GM12892 (cell line): ENCODE measurements at regions not wholly inside any gene's neighbourhood (a gene's known extent, or its start where the extent isn't known, plus 50 kb on each side); places are given as distances from the start of the nearest gene placed in this dataset.

Source experiments
- DNase-seq: peaks from one replicate; pipeline ENCODE4 v3.0.0; 2011; ENCODE audit not compliant: insufficient read length
- FAIRE-seq: peaks from 2 replicates; lab custom pipeline; 2011; peaks lifted over from hg19 to GRCh38; lab: Jason Lieb, UNC
- POLR2A ChIP-seq: IDR thresholded peaks from 2 replicates; pipeline ENCODE4 v1.6.1; 2011; ENCODE audit warnings: low read depth, low read length, control low read depth
- POLR2AphosphoS5 ChIP-seq: IDR thresholded peaks from 2 replicates; pipeline ENCODE4 v1.6.1; 2011; ENCODE audit warnings: low read depth, low read length, control low read depth
- TAF1 ChIP-seq: IDR thresholded peaks from 2 replicates; pipeline ENCODE4 v1.6.1; 2011; ENCODE audit warnings: low read depth, mild to moderate bottlenecking, control low read depth, low read length, borderline replicate concordance

DNA sequence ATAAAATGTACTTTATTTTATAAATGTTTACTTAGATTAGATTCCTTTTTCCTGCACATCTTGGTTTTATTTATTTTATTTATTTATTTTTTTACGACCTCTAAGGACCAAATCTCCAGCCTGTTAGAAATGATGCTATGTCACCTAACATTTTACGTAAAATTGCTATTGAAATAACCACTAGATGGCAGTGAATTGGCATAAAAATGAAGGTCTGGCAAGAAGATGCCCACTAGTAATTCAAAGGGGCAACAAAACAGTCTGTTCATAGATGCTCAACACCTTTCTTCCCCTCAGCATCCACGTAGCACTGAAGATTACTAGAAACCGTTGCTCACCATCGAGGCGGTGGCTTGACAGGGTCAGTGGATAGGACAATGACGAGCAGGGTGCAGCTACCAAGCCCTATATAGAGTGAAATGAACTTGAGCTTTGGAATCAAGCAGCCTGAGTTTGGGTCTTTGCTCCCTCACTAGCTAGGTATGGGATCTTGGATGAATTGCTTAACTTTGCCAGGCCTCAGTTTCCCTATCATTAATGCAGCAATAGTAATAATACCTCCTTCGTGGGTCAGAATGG is 128.7 kb upstream of the L3MBTL4 start:
- peak; percentile 53 for FAIRE-seq
- no peak for DNase-seq
- TF ChIP-seq POLR2AphosphoS5 (no peak), POLR2A (no peak), TAF1 (no peak)

DNA sequence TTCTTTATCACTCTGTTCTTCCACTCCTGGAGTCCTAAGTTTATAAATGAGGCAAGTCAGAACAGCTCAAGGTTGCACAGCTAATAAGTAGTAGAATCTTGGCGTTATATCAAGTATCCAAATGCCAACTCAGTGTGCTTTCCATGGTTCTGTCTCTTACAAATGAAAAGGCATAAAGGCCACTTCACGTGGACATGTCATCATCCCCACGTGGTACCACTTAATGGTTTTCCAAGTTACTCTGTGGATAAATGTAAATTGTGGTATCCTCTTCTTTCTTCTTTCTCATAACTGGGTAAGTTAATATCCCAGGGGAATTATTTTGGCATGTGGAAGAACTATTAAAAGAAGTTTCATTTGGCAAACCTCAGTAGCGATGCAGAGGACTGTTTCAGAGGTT is 131.5 kb upstream of the L3MBTL4 start:
- TF ChIP-seq TAF1 (no peak), POLR2AphosphoS5 (no peak), POLR2A (no peak)
- FAIRE-seq (no peak), DNase-seq (no peak)

DNA sequence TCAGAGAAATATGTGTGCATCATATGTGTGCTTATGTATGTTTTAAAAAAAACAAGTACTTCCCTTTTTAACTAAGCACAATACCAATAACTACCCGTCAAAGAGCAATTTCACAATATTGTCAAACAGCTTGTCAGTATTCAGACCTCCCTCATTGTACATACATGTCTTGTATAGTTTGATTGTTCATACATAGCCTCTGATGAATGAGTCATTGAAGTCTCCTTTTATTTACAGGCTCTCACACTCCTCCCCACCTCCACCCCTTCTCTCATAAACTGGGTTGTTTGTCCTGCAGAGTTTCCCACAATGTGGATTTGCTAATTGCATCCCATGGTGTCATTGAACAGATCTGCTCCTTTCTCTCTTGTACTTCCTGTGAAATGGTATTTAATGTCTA is 132.8 kb upstream of the L3MBTL4 start:
- no peak for DNase-seq
- no peak for FAIRE-seq

DNA sequence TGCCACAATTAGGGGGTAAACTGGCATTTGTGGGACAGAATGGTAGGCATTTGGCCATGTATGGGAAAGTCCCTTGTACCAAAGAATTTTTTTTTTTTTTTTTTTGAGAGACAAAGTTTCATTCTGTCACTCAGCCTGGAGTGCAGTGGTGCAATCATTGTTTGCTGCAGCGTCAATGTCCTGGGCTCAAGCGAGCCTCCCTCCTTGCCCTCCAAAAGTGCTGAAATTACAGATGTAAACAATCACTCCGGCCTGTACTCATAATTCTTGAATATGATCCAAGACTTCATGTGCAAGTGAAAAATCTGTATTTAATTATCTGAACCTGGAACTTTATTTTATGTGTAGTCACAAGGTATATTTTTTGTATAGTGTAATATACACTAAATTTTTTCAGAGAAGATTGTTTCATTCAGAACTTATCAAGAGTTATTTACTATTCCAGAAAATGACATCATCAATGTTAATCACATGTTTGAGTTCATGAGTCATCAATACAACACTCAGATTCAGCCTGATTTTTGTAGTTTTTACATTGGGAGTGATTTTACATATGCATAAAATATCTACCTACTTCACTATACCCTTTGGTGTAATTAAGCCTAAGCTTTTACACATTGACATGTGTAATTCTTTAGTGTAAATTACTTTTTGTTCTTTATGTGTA is 138.7 kb upstream of the L3MBTL4 start:
- DNase-seq (no peak), FAIRE-seq (no peak)
- TF ChIP-seq POLR2AphosphoS5, result no peak
- TF ChIP-seq POLR2A, result no peak
- no peak for TF ChIP-seq TAF1

More for the DNA sequence above, 132.8 kb upstream of the L3MBTL4 start:
- TF ChIP-seq POLR2AphosphoS5 (no peak), POLR2A (no peak), TAF1 (no peak)

DNA sequence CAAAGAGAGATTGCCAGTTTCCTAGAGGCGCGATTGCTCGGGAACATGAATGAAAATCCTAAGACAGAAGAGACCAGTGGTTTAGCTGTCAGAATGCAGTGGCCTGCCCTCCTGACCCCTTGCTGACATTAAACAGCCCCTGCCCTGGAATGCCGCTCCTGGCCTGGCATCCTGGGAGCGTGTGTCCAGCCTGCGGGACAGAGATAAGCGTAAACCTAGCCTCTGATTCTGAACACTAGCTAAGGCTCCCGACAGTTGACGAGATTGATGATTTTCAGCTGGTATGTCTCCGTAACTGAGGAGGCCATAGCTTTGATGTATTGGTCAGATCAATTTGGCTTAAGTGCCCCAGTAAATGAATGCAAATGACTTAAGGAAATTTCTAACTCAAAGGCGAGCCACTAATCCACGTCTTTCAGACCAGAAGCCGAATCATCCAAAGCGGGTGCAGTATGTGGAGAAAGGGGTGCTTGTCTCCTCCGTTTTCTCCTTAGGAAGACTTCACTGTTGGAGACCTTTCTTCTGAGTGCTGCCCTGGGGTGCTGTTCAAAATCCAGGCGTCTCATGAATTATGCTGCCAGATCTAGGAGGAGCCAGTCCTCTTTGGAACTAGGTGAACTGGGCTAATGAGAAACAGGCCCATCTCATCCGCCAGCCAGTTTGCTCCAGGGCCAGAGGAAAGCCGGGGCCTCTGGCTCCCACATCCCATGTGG is 142.5 kb upstream of the L3MBTL4 start:
- FAIRE-seq (no peak), DNase-seq (no peak)
- TF ChIP-seq TAF1 (no peak), POLR2AphosphoS5 (no peak), POLR2A (no peak)

DNA sequence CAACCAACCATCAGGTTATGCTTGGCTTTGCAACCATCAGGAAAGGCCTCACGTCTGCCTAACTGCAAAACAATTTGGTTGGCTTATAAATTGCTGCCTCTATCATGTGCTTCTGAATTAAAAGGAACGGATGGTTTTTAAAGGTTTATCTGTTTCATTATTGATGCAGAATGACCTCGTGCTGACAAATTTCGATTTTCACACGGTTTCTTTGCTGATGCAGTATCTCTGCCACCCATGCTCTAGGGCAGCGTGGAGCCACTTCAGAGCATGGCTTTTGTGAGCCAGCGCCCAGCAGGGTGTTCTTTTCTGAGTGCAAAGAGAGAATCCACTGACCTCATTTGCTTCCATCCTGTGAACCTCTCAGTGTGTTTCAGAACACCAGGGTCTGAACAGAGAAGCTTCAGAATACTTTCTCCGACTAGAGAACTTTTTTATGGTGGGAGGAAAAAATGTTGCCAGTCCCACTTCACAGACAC is 143.1 kb upstream of the L3MBTL4 start:
- FAIRE-seq (no peak), DNase-seq (no peak)
- no peak for TF ChIP-seq POLR2AphosphoS5

DNA sequence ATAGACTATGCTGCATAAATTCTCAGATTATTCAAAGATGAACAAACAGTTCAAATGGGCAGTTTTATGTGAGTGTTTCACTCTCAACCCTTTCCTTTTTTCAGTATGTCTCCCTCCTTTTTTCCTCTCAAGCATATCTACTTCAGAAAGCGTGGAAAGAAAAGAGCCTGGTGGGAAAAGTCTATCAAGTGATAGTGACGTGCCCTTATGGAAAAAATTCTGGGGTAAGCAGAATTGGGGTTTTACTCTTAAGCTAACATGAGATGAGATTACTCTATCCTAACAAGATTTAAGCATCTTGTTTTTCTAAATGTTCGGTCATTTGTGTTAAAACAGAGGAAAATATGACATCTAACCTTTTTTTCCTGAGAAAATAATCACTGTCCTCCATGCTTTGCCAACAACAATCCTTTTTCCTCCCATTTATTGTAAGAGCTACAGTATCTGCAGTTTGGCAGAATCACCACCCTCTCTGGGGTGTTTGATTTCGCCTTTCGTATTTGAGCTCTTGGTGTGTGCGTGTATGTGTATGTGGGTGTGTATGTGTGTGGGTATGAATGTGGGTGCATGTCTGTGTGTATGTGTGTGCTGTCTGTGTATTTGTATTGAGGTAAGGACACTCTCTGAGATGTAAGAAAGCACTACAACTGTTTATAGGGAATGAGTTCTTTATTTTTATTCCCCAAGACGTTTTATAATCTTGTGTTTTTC is 143.9 kb upstream of the L3MBTL4 start:
- no peak for TF ChIP-seq POLR2A
- TF ChIP-seq TAF1, result no peak
- TF ChIP-seq POLR2AphosphoS5, result no peak
- FAIRE-seq (no peak), DNase-seq (no peak)

DNA sequence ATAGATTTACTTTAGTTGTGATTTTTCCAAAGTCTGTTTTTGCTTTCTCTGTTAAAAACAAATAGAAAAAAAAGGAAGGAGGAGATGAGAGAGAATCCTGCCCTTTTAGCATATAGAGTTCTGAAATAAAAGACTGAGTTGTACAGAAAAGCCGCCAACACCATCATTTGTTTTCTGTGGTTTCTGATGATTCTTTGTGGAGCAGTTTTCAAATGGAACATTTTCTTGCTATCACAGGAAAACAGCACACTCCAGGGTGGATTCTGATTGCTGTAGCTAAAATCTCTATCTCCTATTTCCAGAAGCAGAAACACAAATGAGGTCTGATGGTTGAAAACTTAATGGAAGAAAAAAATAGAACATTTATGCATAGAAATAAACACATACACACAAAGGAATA is 144.6 kb upstream of the L3MBTL4 start:
- TF ChIP-seq POLR2A, result no peak
- TF ChIP-seq TAF1, result no peak
- TF ChIP-seq POLR2AphosphoS5, result no peak
- no peak for DNase-seq
- no peak for FAIRE-seq

DNA sequence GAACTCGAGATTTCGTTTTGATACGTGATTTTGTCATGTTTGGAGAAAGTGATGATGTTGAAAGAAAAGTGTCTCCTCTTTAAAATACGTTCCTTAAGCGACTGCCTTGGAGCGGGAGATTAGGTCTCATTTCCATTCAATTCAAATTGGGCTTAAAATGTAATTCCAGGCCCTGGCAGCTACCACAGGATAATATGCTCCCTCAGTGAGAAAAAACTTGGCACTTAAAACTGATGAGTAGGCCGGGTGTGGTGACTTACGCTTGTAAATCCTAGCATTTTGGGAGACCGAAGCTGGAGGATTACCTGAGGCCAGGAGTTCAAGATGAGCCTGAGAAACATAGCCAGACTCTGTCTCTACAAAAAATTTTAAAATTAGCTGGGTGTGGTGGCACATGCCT is 146.3 kb upstream of the L3MBTL4 start:
- FAIRE-seq (no peak), DNase-seq (no peak)
- no peak for TF ChIP-seq TAF1
- TF ChIP-seq POLR2AphosphoS5, result no peak
- TF ChIP-seq POLR2A, result no peak

DNA sequence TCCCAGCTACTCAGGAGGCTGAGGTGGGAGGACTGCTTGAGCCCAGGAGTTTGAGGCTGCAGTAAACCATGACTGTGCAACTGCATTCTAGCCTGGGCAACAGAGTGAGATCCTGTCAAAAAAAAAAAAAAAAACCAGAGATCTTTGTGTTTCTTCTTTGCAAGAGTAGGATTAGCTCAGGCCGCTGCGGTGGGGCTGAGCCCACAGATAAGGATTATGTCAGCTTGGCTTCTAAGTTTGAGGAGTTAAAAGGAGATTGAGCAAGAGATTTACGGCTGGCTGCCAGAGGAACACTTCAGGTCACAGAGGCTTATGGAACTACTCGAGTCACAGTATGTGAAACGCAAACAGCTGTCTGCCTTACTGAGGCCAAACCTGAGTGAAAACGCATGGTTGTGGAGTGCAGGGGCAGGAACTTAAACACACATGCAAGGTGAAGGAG is 146.7 kb upstream of the L3MBTL4 start:
- FAIRE-seq, result no peak
- TF ChIP-seq TAF1 (no peak), POLR2AphosphoS5 (no peak), POLR2A (no peak)
- no peak for DNase-seq

DNA sequence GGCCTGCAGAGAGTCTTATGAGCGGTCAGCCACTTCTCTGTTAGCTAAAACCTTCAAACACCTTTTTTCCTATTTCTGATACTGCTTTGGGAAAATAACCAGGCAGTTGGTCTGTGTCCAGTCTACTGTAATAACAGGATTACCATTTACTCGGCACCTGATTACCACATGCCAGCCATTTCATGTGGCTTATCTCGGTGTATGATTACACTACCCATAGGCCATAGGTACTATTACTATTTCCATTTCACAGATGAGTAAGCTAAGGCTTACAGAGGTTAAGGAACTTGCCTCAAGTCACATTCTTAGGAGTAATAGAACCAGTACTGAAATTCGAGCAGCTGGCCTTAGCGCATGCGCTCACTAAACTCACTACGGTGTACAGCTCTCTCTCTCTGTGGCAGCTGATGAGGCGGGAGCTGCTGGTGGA is 147.2 kb upstream of the L3MBTL4 start:
- TF ChIP-seq POLR2AphosphoS5 (no peak), TAF1 (no peak), POLR2A (no peak)
- FAIRE-seq (no peak), DNase-seq (no peak)

DNA sequence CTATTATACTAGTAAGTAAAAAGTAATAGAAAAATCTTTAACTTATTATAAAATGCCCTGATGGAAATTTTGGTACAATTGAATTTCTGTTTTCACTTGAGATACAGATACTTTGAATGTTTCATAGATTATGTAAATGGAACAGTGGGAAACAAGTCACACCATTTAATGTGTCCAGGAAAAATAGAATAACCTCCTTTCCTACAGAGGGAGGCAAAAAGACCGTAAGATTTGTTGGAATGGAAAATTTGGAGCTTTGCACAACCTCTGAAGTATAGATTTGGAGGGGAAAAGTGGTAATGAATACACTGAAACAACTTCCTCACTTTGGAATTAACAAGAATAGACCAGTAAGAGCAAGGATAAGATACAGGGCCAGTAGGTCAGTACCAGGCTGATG is 149.2 kb upstream of the L3MBTL4 start:
- DNase-seq (no peak), FAIRE-seq (no peak)
- TF ChIP-seq TAF1 (no peak), POLR2AphosphoS5 (no peak), POLR2A (no peak)
